SK-N-SH treated with all-trans-retinoic acid at 6 μM for 48 hours (cell line): ENCODE measurements at regions not wholly inside any gene's neighbourhood (a gene's known extent, or its start where the extent isn't known, plus 50 kb on each side); places are given as distances from the start of the nearest gene placed in this dataset.

ENCODE experiments used
- ATAC-seq: fragments of 200-7000 bp; cut with Tn5 transposase; 3 replicates; pipeline ENCODE4 v1.9.1; 2020; ENCODE audit warnings: mild to moderate bottlenecking, moderate library complexity
- ARNTL ChIP-seq: fragments of 450-650 bp; formaldehyde crosslinking; IDR thresholded peaks from 2 replicates; pipeline ENCODE4 v1.5.0; 2020; ENCODE audit warnings: low read depth, mild to moderate bottlenecking, moderate library complexity, borderline replicate concordance
- BACH2 ChIP-seq: fragments of 250-450 bp; sonication (Bioruptor Pico); IDR thresholded peaks from 2 replicates; pipeline ENCODE4 v1.9.0; 2021; ENCODE audit warnings: mild to moderate bottlenecking, borderline replicate concordance
- CSDC2 ChIP-seq: fragments of 250-450 bp; sonication (Bioruptor Pico); IDR thresholded peaks from 2 replicates; pipeline ENCODE4 v1.5.0; 2020; ENCODE audit warnings: mild to moderate bottlenecking, moderate library complexity
- ESRRG ChIP-seq: fragments of 250-450 bp; sonication (Bioruptor Pico); IDR thresholded peaks from 2 replicates; pipeline ENCODE4 v1.6.1; 2021; ENCODE audit warnings: mild to moderate bottlenecking
- GLIS3 ChIP-seq: fragments of 250-450 bp; sonication (Bioruptor Pico); IDR thresholded peaks from 2 replicates; pipeline ENCODE4 v1.5.0; 2020; ENCODE audit warnings: mild to moderate bottlenecking, moderate library complexity
- ISL1 ChIP-seq: fragments of 250-450 bp; sonication (Bioruptor Pico); IDR thresholded peaks from 2 replicates; pipeline ENCODE4 v2.1.2; 2022; ENCODE audit warnings: mild to moderate bottlenecking, moderate library complexity
- OSR1 ChIP-seq: fragments of 250-450 bp; sonication (Bioruptor Pico); IDR thresholded peaks from 2 replicates; pipeline ENCODE4 v1.8.0; 2022; ENCODE audit warnings: moderate library complexity, mild to moderate bottlenecking, inconsistent platforms
- PATZ1 ChIP-seq: fragments of 250-450 bp; sonication (Bioruptor Pico); IDR thresholded peaks from 2 replicates; pipeline ENCODE4 v1.8.0; 2020; ENCODE audit warnings: mild to moderate bottlenecking, moderate library complexity, borderline replicate concordance
- RARB ChIP-seq: fragments of 250-450 bp; sonication (Bioruptor Pico); IDR thresholded peaks from 2 replicates; pipeline ENCODE4 v1.8.0; 2021; ENCODE audit warnings: mild to moderate bottlenecking, moderate library complexity
- SNAI2 ChIP-seq: fragments of 250-450 bp; sonication (Bioruptor Pico); IDR thresholded peaks from 2 replicates; pipeline ENCODE4 v1.5.0; 2020; ENCODE audit warnings: mild to moderate bottlenecking, moderate library complexity
- TCF4 ChIP-seq: fragments of 250-450 bp; sonication (Bioruptor Pico); IDR thresholded peaks from 2 replicates; pipeline ENCODE4 v1.8.0; 2021; ENCODE audit warnings: mild to moderate bottlenecking, moderate library complexity, borderline replicate concordance
- TSHZ2 ChIP-seq: fragments of 250-450 bp; sonication (Bioruptor Pico); IDR thresholded peaks from 2 replicates; pipeline ENCODE4 v1.5.0; 2020; ENCODE audit warnings: mild to moderate bottlenecking, moderate library complexity
- ZC3H10 ChIP-seq: fragments of 250-450 bp; sonication (Bioruptor Pico); IDR thresholded peaks from 2 replicates; pipeline ENCODE4 v1.5.1; 2021; ENCODE audit warnings: mild to moderate bottlenecking, moderate library complexity
- ZFP3 ChIP-seq: fragments of 250-450 bp; sonication (Bioruptor Pico); IDR thresholded peaks from 2 replicates; pipeline ENCODE4 v1.5.0; 2020; ENCODE audit warnings: mild to moderate bottlenecking, moderate library complexity
- ZFP30 ChIP-seq: fragments of 450-650 bp; formaldehyde crosslinking; IDR thresholded peaks from 2 replicates; pipeline ENCODE4 v1.5.0; 2022; ENCODE audit warnings: mild to moderate bottlenecking, moderate library complexity
- ZNF565 ChIP-seq: fragments of 450-650 bp; formaldehyde crosslinking; conservative IDR thresholded peaks from 2 replicates; pipeline ENCODE4 v1.5.0; 2020; ENCODE audit warnings: low read depth, mild to moderate bottlenecking, moderate library complexity
- ZNF70 ChIP-seq: fragments of 450-650 bp; formaldehyde crosslinking; IDR thresholded peaks from 2 replicates; pipeline ENCODE4 v1.5.0; 2020; ENCODE audit warnings: mild to moderate bottlenecking, moderate library complexity
- ZNF8 ChIP-seq: fragments of 450-650 bp; formaldehyde crosslinking; IDR thresholded peaks from 2 replicates; pipeline ENCODE4 v1.5.0; 2020; ENCODE audit warnings: mild to moderate bottlenecking, moderate library complexity
- TF ChIP-seq, protein P1 (sequence below): fragments of 250-450 bp; sonication (Bioruptor Pico); IDR thresholded peaks from 2 replicates; pipeline ENCODE4 v1.8.0; 2021; ENCODE audit warnings: low read depth, mild to moderate bottlenecking, moderate library complexity, borderline replicate concordance
- TF ChIP-seq, protein P2 (sequence below): fragments of 250-450 bp; sonication (Bioruptor Pico); IDR thresholded peaks from 2 replicates; pipeline ENCODE4 v1.5.1; 2020; ENCODE audit warnings: low read depth, mild to moderate bottlenecking, moderate library complexity
- TF ChIP-seq, protein P3 (sequence below): fragments of 250-450 bp; sonication (Bioruptor Pico); IDR thresholded peaks from 2 replicates; pipeline ENCODE4 v1.5.1; 2021; ENCODE audit warnings: mild to moderate bottlenecking, moderate library complexity

DNA sequence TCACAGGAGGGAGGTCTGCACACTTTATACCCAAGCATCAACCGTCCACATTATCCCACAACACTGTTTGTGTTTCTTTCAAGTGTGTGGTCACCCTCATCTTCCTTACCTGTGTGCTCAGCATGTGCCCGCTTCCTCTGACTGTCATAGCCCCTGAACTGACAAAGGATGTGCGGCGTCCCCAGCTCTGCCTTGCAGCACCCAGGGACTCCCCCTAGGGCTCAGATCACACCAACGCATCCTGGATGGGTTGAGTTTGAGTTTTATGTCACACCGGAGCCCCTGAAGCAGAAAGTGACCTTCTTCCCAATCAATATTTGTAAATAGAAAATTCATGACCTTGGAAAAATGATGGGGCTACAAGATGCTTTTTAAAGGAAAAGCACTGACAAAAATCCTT is 770.7 kb upstream of the TMEM132C start:
- no peak for ATAC-seq
- no peak for TF ChIP-seq ZNF8 (CRISPR knock-in tag)
- TF ChIP-seq PATZ1 (CRISPR knock-in tag): no peak
- no peak for TF ChIP-seq ZNF70
- TF ChIP-seq, protein P1, sequence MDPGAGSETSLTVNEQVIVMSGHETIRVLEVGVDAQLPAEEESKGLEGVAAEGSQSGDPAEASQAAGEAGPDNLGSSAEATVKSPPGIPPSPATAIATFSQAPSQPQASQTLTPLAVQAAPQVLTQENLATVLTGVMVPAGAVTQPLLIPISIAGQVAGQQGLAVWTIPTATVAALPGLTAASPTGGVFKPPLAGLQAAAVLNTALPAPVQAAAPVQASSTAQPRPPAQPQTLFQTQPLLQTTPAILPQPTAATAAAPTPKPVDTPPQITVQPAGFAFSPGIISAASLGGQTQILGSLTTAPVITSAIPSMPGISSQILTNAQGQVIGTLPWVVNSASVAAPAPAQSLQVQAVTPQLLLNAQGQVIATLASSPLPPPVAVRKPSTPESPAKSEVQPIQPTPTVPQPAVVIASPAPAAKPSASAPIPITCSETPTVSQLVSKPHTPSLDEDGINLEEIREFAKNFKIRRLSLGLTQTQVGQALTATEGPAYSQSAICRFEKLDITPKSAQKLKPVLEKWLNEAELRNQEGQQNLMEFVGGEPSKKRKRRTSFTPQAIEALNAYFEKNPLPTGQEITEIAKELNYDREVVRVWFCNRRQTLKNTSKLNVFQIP (CRISPR knock-in tag): no peak
- TF ChIP-seq RARB: no peak
- TF ChIP-seq BACH2: no peak
- TF ChIP-seq ESRRG: no peak
- TF ChIP-seq GLIS3 (CRISPR knock-in tag): no peak

DNA sequence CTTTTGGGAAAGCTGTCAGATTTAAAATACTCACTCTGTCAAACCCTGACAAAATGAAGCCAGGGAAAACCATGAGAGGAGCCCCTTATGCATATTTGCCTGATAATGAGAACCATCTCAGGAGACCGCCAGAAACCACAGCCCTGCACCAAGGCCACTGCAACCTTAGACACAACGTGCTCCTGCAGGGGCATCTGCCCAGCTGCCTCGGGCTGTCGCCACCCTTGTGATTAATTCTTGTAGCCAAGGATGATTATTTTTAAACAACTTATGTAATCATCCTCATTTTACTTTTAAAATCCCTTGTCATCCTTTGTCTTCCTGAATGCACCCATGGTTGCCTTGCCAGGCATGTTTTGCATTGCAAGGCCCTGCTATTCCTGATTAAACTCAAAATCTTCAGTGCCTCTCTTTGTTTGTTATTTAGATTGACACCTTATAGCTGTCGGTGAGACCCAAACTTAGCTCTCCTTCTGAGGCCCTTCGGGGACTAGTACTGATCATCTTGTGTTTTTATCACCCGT is 766.4 kb upstream of the TMEM132C start:
- ATAC-seq: no peak
- TF ChIP-seq ARNTL: no peak
- TF ChIP-seq, protein P2, sequence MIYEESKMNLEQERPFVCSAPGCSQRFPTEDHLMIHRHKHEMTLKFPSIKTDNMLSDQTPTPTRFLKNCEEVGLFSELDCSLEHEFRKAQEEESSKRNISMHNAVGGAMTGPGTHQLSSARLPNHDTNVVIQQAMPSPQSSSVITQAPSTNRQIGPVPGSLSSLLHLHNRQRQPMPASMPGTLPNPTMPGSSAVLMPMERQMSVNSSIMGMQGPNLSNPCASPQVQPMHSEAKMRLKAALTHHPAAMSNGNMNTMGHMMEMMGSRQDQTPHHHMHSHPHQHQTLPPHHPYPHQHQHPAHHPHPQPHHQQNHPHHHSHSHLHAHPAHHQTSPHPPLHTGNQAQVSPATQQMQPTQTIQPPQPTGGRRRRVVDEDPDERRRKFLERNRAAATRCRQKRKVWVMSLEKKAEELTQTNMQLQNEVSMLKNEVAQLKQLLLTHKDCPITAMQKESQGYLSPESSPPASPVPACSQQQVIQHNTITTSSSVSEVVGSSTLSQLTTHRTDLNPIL: no peak
- TF ChIP-seq, protein P3, sequence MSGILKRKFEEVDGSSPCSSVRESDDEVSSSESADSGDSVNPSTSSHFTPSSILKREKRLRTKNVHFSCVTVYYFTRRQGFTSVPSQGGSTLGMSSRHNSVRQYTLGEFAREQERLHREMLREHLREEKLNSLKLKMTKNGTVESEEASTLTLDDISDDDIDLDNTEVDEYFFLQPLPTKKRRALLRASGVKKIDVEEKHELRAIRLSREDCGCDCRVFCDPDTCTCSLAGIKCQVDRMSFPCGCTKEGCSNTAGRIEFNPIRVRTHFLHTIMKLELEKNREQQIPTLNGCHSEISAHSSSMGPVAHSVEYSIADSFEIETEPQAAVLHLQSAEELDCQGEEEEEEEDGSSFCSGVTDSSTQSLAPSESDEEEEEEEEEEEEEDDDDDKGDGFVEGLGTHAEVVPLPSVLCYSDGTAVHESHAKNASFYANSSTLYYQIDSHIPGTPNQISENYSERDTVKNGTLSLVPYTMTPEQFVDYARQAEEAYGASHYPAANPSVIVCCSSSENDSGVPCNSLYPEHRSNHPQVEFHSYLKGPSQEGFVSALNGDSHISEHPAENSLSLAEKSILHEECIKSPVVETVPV: no peak
- TF ChIP-seq SNAI2 (CRISPR knock-in tag): no peak
- no peak for TF ChIP-seq ESRRG
- TF ChIP-seq TSHZ2 (CRISPR knock-in tag): no peak
- TF ChIP-seq ZFP3 (CRISPR knock-in tag): no peak
- no peak for TF ChIP-seq ZNF565 (CRISPR knock-in tag)
- no peak for TF ChIP-seq ZNF70
- no peak for TF ChIP-seq CSDC2 (CRISPR knock-in tag)
- TF ChIP-seq ZNF8 (CRISPR knock-in tag): no peak
- TF ChIP-seq BACH2: no peak
- TF ChIP-seq TCF4 (CRISPR knock-in tag): no peak
- TF ChIP-seq RARB: no peak
- TF ChIP-seq PATZ1 (CRISPR knock-in tag): no peak
- no peak for TF ChIP-seq ZC3H10 (CRISPR knock-in tag)

- no peak for ATAC-seq
- TF ChIP-seq ZNF70 (no peak), TSHZ2 (CRISPR knock-in tag) (no peak), RARB (no peak), ZFP3 (CRISPR knock-in tag) (no peak), ZNF565 (CRISPR knock-in tag) (no peak), OSR1 (CRISPR knock-in tag) (no peak), ZC3H10 (CRISPR knock-in tag) (no peak), ISL1 (no peak), CSDC2 (CRISPR knock-in tag) (no peak), ARNTL (no peak), ZFP30 (CRISPR knock-in tag) (no peak)
- TF ChIP-seq, protein P2: no peak
Measured at GRCh38 chr12:127501916-127502315, 765.1 kb upstream of the TMEM132C start.
